NB4 (cell line): ENCODE measurements at regions not wholly inside any gene's neighbourhood (a gene's known extent, or its start where the extent isn't known, plus 50 kb on each side); places are given as distances from the start of the nearest gene placed in this dataset.

Experiments used
- DNase-seq: peaks from one replicate; pipeline ENCODE4 v3.0.0; 2010; ENCODE audit warnings: low read depth
- H3K4me3 ChIP-seq: one replicate; pipeline ENCODE4 v1.5.1; 2011; ENCODE audit warnings: mild to moderate bottlenecking, low read depth, low read length, moderate library complexity
- MYC ChIP-seq: IDR thresholded peaks from 2 replicates; pipeline ENCODE4 v1.6.1; 2011; ENCODE audit warnings: low read depth, low read length
- POLR2A ChIP-seq: IDR thresholded peaks from 2 replicates; pipeline ENCODE4 v1.6.1; 2011; ENCODE audit warnings: mild to moderate bottlenecking; ENCODE audit not compliant: insufficient read length; ENCODE audit errors: extremely low read depth
- TF ChIP-seq, protein P1 (sequence below): IDR thresholded peaks from one replicate; pipeline ENCODE4 v1.5.1; 2012; ENCODE audit warnings: low read depth, low read length
- TF ChIP-seq, protein P2 (sequence below): IDR thresholded peaks from 2 replicates; pipeline ENCODE4 v1.6.1; 2011; ENCODE audit warnings: low read depth, low read length

DNA sequence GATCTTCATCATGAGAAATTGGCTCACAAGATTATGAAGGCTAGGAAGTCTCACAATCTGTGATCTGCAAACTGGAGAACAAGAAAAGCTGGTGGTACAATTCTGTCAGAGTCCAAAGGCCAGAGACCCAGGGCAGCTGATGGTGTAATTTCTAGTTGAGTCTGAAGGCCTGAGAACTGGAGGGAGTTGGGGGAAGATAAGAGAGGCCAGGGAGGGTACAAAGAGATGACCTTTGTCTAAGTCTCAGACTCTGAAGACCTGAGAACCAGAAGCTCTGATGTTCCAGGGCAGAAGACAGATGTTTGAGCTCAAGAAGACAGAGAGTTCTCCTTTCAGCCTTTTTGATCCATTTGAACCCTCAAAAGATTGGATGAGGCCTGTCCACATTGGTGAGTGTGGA is 280.6 kb downstream of the HDGFL1 start:
- no peak for DNase-seq
- no peak for TF ChIP-seq POLR2A
- TF ChIP-seq, protein P1, sequence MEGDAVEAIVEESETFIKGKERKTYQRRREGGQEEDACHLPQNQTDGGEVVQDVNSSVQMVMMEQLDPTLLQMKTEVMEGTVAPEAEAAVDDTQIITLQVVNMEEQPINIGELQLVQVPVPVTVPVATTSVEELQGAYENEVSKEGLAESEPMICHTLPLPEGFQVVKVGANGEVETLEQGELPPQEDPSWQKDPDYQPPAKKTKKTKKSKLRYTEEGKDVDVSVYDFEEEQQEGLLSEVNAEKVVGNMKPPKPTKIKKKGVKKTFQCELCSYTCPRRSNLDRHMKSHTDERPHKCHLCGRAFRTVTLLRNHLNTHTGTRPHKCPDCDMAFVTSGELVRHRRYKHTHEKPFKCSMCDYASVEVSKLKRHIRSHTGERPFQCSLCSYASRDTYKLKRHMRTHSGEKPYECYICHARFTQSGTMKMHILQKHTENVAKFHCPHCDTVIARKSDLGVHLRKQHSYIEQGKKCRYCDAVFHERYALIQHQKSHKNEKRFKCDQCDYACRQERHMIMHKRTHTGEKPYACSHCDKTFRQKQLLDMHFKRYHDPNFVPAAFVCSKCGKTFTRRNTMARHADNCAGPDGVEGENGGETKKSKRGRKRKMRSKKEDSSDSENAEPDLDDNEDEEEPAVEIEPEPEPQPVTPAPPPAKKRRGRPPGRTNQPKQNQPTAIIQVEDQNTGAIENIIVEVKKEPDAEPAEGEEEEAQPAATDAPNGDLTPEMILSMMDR: no peak
- TF ChIP-seq, protein P2, sequence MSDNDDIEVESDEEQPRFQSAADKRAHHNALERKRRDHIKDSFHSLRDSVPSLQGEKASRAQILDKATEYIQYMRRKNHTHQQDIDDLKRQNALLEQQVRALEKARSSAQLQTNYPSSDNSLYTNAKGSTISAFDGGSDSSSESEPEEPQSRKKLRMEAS: no peak
- no peak for TF ChIP-seq MYC
- no peak overlapping the region for H3K4me3 ChIP-seq

DNA sequence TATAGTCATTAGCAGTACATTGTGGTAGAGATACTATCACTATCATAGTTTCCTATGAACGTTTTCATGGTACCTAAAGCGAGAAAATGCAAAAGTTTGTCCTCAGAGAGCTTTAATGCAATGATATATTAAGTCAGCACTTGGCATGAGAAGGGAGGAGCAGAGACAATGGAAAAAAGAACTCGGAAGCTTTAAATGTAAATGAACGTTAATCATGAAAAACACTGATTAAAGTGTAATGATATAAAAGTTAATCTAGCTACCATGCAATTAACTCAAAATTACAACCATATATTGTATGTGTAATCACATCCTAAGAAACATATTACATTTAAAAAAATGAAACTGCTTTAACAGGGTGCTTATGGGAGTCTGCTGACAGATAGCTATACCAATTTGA is 282.7 kb downstream of the HDGFL1 start:
- no peak for DNase-seq
- TF ChIP-seq, protein P1: no peak
- no peak for TF ChIP-seq POLR2A
- no peak for TF ChIP-seq MYC
- TF ChIP-seq, protein P2: no peak
- H3K4me3 ChIP-seq: no peak overlapping the region

DNA sequence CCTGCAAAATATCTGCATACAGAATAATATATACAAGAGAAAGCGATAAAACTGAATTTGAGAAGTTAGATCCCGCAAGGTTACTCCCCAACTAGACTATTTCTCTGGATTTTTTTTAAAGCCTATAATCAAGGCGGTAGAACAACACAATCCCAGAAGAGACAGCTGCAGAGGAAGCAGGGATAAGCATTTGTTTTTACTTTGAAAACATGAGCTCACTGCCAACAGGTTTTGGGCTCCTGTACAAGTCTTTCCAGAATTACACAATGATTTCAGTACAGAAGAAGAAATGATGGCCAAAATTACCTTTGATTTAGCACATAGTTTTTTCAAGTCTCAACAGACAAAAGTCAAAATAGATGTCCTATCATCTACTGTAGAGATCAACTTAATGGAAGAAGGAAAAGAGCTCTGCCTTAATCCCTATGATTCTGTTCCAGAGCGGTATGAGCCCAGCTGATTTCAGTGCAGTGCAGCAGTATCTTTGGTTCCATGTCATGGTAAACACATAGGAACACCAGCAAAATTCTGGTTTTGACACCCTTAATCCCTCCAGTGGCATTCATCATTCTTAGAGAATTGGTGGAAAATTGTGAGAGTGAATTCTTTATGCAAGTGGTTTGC is 304.3 kb downstream of the HDGFL1 start:
- no peak for DNase-seq
- no peak for TF ChIP-seq POLR2A
- no peak overlapping the region for H3K4me3 ChIP-seq

DNA sequence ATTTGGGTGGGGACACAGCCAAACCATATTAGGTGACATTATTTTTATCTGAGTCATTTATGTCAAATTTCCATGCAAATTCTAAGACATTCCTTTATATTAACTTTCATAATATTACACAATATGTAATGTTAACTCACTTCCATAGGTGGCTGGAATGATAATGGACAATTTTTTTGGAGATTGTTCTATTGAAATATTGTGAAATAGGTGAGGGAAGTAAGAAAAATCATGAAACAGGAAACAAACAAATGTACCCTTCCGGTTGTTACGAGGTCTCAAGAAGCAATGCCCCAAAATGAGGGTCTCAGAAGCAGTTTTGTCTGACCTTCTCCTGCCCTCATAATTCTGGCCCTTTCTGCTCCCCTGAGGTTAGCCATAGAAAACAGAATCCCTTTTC is 306.5 kb downstream of the HDGFL1 start:
- TF ChIP-seq, protein P2: no peak
- TF ChIP-seq, protein P1: no peak
- TF ChIP-seq MYC (no peak), POLR2A (no peak)
- DNase-seq: no peak
- H3K4me3 ChIP-seq: no peak overlapping the region

DNA sequence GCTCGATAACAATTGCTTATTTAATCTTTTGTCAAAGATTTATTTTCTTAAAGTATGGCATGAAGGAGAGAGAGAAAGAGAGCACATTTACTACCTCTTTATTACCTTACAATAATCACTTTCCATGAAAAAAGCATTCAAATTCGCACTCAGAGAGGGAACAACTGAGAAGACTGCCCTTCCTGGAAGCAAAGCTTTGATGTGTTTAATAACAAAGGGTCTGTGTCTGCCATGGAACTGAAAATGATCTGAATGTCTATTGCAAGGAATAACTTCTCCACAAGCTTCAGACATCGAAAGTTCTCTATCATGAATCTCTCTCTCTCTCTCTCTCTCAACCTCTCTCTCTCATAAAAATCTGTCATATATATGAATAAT is 308.9 kb downstream of the HDGFL1 start:
- DNase-seq: no peak
- no peak overlapping the region for H3K4me3 ChIP-seq
- TF ChIP-seq, protein P1: no peak
- TF ChIP-seq, protein P2: no peak
- TF ChIP-seq POLR2A (no peak), MYC (no peak)

DNA sequence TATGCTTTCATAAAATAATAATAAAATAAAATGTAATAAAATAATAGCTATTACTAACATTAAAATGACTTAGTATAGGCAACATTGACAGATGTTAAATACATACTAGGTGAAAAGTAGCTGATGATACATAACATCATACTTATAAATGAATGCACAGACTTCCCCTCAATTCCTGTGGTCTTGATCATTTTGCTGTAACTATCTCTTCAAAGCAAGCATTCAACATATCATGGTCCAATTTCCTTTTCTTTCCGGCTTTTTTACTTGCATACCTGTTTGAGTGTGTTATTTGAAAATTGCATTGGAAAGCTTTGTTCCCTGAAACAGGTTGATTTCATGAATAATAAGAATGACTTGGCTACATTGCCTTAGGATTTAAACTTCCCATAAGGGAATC is 309.3 kb downstream of the HDGFL1 start:
- DNase-seq: no peak
- TF ChIP-seq, protein P1: no peak
- no peak for TF ChIP-seq MYC
- TF ChIP-seq POLR2A: no peak
- TF ChIP-seq, protein P2: no peak
- H3K4me3 ChIP-seq: no peak overlapping the region
